Retinal pigment epithelial cell (primary cell): ENCODE measurements at regions not wholly inside any gene's neighbourhood (a gene's known extent, or its start where the extent isn't known, plus 50 kb on each side); places are given as distances from the start of the nearest gene placed in this dataset.
"Not testable (repeated sequence)": the region's sequence is repeated elsewhere in the genome, so short reads cannot be mapped to it uniquely, and the experiment has no call there.

Experiments used
- DNase-seq: peaks from one replicate; pipeline ENCODE4 v3.0.0-alpha.2; 2010; ENCODE audit warnings: low read depth
- H3K4me3 ChIP-seq: 2 replicates; pipeline ENCODE4 v1.5.1; 2011; ENCODE audit warnings: mild to moderate bottlenecking, low read length, control low read depth, moderate library complexity
- CTCF ChIP-seq: conservative IDR thresholded peaks from 2 replicates; pipeline ENCODE4 v1.5.1; 2011; ENCODE audit warnings: low read depth, low read length, control low read depth, inconsistent platforms

- no peak for DNase-seq
- no peak overlapping the region for H3K4me3 ChIP-seq
- TF ChIP-seq CTCF = no peak
Measured at GRCh38 chr18:25544546-25545287, 192.8 kb upstream of the ZNF521 start.

- DNase-seq = no peak
- H3K4me3 ChIP-seq = no peak overlapping the region
- TF ChIP-seq CTCF = no peak
Measured at GRCh38 chr18:25538175-25538922, 186.4 kb upstream of the ZNF521 start.

- no peak for TF ChIP-seq CTCF
- DNase-seq = no peak
- H3K4me3 ChIP-seq = no peak overlapping the region
Measured at GRCh38 chr18:25535495-25535894, 183.5 kb upstream of the ZNF521 start.

- no peak for TF ChIP-seq CTCF
- no peak overlapping the region for H3K4me3 ChIP-seq
- DNase-seq = no peak
Measured at GRCh38 chr18:25534401-25534800, 182.4 kb upstream of the ZNF521 start.

GRCh38 chr18:25533218-25533617 lies 181.3 kb upstream of the ZNF521 start:
- H3K4me3 ChIP-seq = no peak overlapping the region
- TF ChIP-seq CTCF = no peak
- no peak for DNase-seq

GRCh38 chr18:25531207-25531606 lies 179.2 kb upstream of the ZNF521 start:
- no peak overlapping the region for H3K4me3 ChIP-seq
- TF ChIP-seq CTCF = no peak
- no peak for DNase-seq

GRCh38 chr18:25525789-25526188 lies 173.8 kb upstream of the ZNF521 start:
- DNase-seq, H3K4me3 ChIP-seq: not testable (repeated sequence)
